HepG2 (cell line): ENCODE measurements at regions not wholly inside any gene's neighbourhood (a gene's known extent, or its start where the extent isn't known, plus 50 kb on each side); places are given as distances from the start of the nearest gene placed in this dataset.

Experiments used
- ATAC-seq: fragments of 200-7000 bp; cut with Tn5 transposase; 3 replicates; pipeline ENCODE4 v1.9.1; 2020; ENCODE audit warnings: mild to moderate bottlenecking, moderate library complexity
- BruUV-seq: library from RNA; stranded (reverse); fragments of 400-500 nt; replicated peaks from 2 replicates; lab custom pipeline; 2021; lab: Mats Ljungman, UMichigan
- CTCF ChIA-PET: fragments of 300-600 bp; formaldehyde crosslinking; extraction: SDS; loops from one replicate; lab custom pipeline; 2021; ENCODE audit warnings: low total read pairs, inconsistent platforms, low intra/inter-chr PET ratio; lab: Yijun Ruan, JAX
- POLR2A ChIA-PET: fragments of 350-600 bp; sonication (Branson Sonifier 250); formaldehyde crosslinking; loops from one replicate; lab custom pipeline; 2020; ENCODE audit warnings: antibody characterized with exemption, inconsistent platforms; lab: Yijun Ruan, JAX
- DNase-seq: peaks from one replicate; pipeline ENCODE4 v3.0.0-alpha.2; 2015; ENCODE audit warnings: low spot score
- FAIRE-seq: peaks from 3 replicates; lab custom pipeline; 2011; peaks lifted over from hg19 to GRCh38; lab: Jason Lieb, UNC
- H2AFZ ChIP-seq: one replicate; pipeline ENCODE4 v1.6.1; 2011; ENCODE audit warnings: low read length, inconsistent platforms
- H3K27ac ChIP-seq: fragments of 300-600 bp; 3 replicates; pipeline ENCODE4 v1.8.0; 2011; ENCODE audit warnings: mixed run types, mild to moderate bottlenecking, mixed read lengths, low read length, inconsistent platforms; ENCODE audit not compliant: insufficient read depth; ENCODE audit errors: extremely low read length
- H3K27me3 ChIP-seq, 2 experiments: fragments of 200-600 bp in 1 of 2; 2 replicates in 1 of 2; 3 replicates in 1 of 2; pipeline versions ENCODE4 v1.6.0 to v1.8.0; 2011; ENCODE audit warnings: low read length in 2 of 2, mild to moderate bottlenecking in 2 of 2, moderate library complexity in 2 of 2, inconsistent platforms in 1 of 2; ENCODE audit not compliant: insufficient read depth in 2 of 2, control insufficient read depth in 1 of 2
- H3K36me3 ChIP-seq, 2 experiments: fragments of 200-600 bp in 1 of 2; replicated peaks in 1 of 2; 2 replicates in 1 of 2; 3 replicates in 1 of 2; pipeline versions ENCODE4 v1.5.1 to v1.8.0; 2011; ENCODE audit warnings: low read length in 2 of 2, inconsistent platforms in 1 of 2; ENCODE audit not compliant: insufficient read depth in 2 of 2, control insufficient read depth in 1 of 2
- H3K4me1 ChIP-seq: 2 replicates; pipeline ENCODE4 v1.5.1; 2012; ENCODE audit warnings: low read length, inconsistent platforms; ENCODE audit not compliant: insufficient read depth
- H3K4me2 ChIP-seq: 2 replicates; pipeline ENCODE4 v1.6.0; 2011; ENCODE audit warnings: low read depth, low read length, inconsistent platforms
- H3K4me3 ChIP-seq, 3 experiments: fragments of 200-600 bp in 1 of 3; sonication (generic), shearing (Covaris generic) in 1 of 3; replicated peaks in 1 of 3; 2 replicates each; pipeline ENCODE4 v1.5.1; 2011 to 2016; ENCODE audit warnings: low read length in 3 of 3, inconsistent platforms in 2 of 3, low read depth in 2 of 3, mild to moderate bottlenecking in 2 of 3, control low read depth in 1 of 3, mixed read lengths in 1 of 3; ENCODE audit not compliant: insufficient read depth in 1 of 3
- H3K79me2 ChIP-seq: one replicate; pipeline ENCODE4 v1.6.1; 2011; ENCODE audit warnings: low read length, inconsistent platforms; ENCODE audit not compliant: insufficient read depth
- H3K9ac ChIP-seq: 2 replicates; pipeline ENCODE4 v1.6.0; 2011; ENCODE audit warnings: mild to moderate bottlenecking, low read depth, low read length, inconsistent platforms; ENCODE audit not compliant: insufficient read depth
- H3K9me3 ChIP-seq: 2 replicates; pipeline ENCODE4 v1.5.1; 2012; ENCODE audit warnings: mild to moderate bottlenecking, low read length
- H4K20me1 ChIP-seq: 2 replicates; pipeline ENCODE4 v1.6.0; 2011; ENCODE audit warnings: inconsistent platforms, mild to moderate bottlenecking, low read length, moderate library complexity; ENCODE audit not compliant: insufficient read depth
- FOXM1 ChIP-seq: sonication (generic); formaldehyde crosslinking; IDR thresholded peaks from 2 replicates; pipeline ENCODE4 v1.5.0; 2020; ENCODE audit warnings: missing genetic modification reagents
- IKZF4 ChIP-seq: sonication (generic); formaldehyde crosslinking; IDR thresholded peaks from 2 replicates; pipeline ENCODE4 v1.5.1; 2020; ENCODE audit warnings: borderline replicate concordance, mild to moderate bottlenecking, low read depth, missing genetic modification reagents; ENCODE audit errors: not compliant biosample characterization
- ONECUT2 ChIP-seq: sonication (generic); formaldehyde crosslinking; IDR thresholded peaks from 2 replicates; pipeline ENCODE4 v1.4.0; 2020; ENCODE audit warnings: missing genetic modification reagents
- RFXAP ChIP-seq: sonication (generic); formaldehyde crosslinking; IDR thresholded peaks from 2 replicates; pipeline ENCODE4 v1.4.0; 2020; ENCODE audit warnings: missing genetic modification reagents, borderline replicate concordance
- SMARCE1 ChIP-seq: fragments of 450-650 bp; IDR thresholded peaks from 2 replicates; pipeline ENCODE4 v1.6.1; 2017; ENCODE audit warnings: borderline replicate concordance
- TBL1XR1 ChIP-seq: fragments of 150-350 bp; IDR thresholded peaks from 2 replicates; pipeline ENCODE4 v1.6.1; 2014; ENCODE audit warnings: borderline replicate concordance, low read length; ENCODE audit not compliant: partially characterized antibody
- ZBTB3 ChIP-seq: sonication (generic); formaldehyde crosslinking; IDR thresholded peaks from 2 replicates; pipeline ENCODE4 v1.4.0; 2020; ENCODE audit warnings: low read depth, mild to moderate bottlenecking, moderate library complexity, missing genetic modification reagents, borderline replicate concordance
- ZNF235 ChIP-seq: sonication (generic); formaldehyde crosslinking; IDR thresholded peaks from 2 replicates; pipeline ENCODE4 v1.8.1; 2023; ENCODE audit warnings: mild to moderate bottlenecking, missing genetic modification reagents, borderline replicate concordance
- ZNF446 ChIP-seq: sonication (generic); formaldehyde crosslinking; IDR thresholded peaks from 2 replicates; pipeline ENCODE4 v1.5.0; 2020; ENCODE audit warnings: mild to moderate bottlenecking, missing genetic modification reagents
- ZNF687 ChIP-seq: sonication (generic); formaldehyde crosslinking; IDR thresholded peaks from 2 replicates; pipeline ENCODE4 v1.5.1; 2020; ENCODE audit warnings: mild to moderate bottlenecking, missing genetic modification reagents, moderate library complexity
- ZNF746 ChIP-seq: sonication (generic); formaldehyde crosslinking; IDR thresholded peaks from 2 replicates; pipeline ENCODE4 v1.8.0; 2022; ENCODE audit warnings: mild to moderate bottlenecking, missing genetic modification reagents
- ZNF879 ChIP-seq: sonication (generic); formaldehyde crosslinking; IDR thresholded peaks from 2 replicates; pipeline ENCODE4 v1.8.1; 2023; ENCODE audit warnings: missing genetic modification reagents
- ZSCAN29 ChIP-seq: sonication (generic); formaldehyde crosslinking; conservative IDR thresholded peaks from 2 replicates; pipeline ENCODE4 v1.4.0; 2020; ENCODE audit warnings: mild to moderate bottlenecking, missing genetic modification reagents
- WGBS: methylation state at CpG from one replicate; pipeline ENCODE4 v1.1.6; 2017; ENCODE audit warnings: low lambda C conversion rate; 5-methylcytosine and 5-hydroxymethylcytosine counted together
- in situ Hi-C: cut with HindIII; loops from 2 replicates; pipeline ENCODE4 v1.10.0; 2017; ENCODE audit warnings: low pct_unique_long_range_greater_than_20kb; ENCODE audit not compliant: extremely low pct_ligation_motif_present
- intact Hi-C: fragments of 100-400 bp; cut with micrococcal nuclease; formaldehyde crosslinking; loops from one replicate; pipeline ENCODE4 v1.10.0; 2022; ENCODE audit not compliant: unreplicated experiment

GRCh38 chr18:55163550-55163949 is 204.3 kb upstream of the CCDC68 start:
- in situ Hi-C loops: no loop called here

GRCh38 chr18:55161916-55162315 is 202.7 kb upstream of the CCDC68 start:
- H3K27ac ChIP-seq: no peak overlapping the region
- no peaks in the 10 kb centered on the region; a peak in 1 of 5 replicates for H3K27me3 ChIP-seq
- TF ChIP-seq ZNF879 (no peak), ZNF746 (no peak), SMARCE1 (no peak), FOXM1 (no peak), IKZF4 (no peak), RFXAP (CRISPR knock-in tag) (no peak), ZNF235 (CRISPR knock-in tag) (no peak), TBL1XR1 (no peak), ZNF687 (CRISPR knock-in tag) (no peak), ONECUT2 (CRISPR knock-in tag) (no peak)
- TF ChIP-seq, all 625 proteins: peak for 0
- no peaks in the 10 kb centered on the region for H3K79me2 ChIP-seq
- WGBS: 5% methylated on average over 4 of the region's 4 CpGs
- H3K9me3 ChIP-seq: no peaks in the 10 kb centered on the region
- ATAC-seq: no peak
- in situ Hi-C loops (no loop called here), intact Hi-C loops (no loop called here)
- H4K20me1 ChIP-seq: no peaks in the 10 kb centered on the region
- no peak overlapping the region for H3K9ac ChIP-seq
- no TSS peak for BruUV-seq
- H3K4me3 ChIP-seq: no peak overlapping the region
- DNase-seq: no peak
- H3K4me2 ChIP-seq: no peak overlapping the region
- ChIA-PET CTCF (no interaction called here), POLR2A (no interaction called here)
- H2AFZ ChIP-seq: no peak overlapping the region
- FAIRE-seq: no peak
- no peaks in the 10 kb centered on the region for H3K36me3 ChIP-seq
- H3K4me1 ChIP-seq: no peaks in the 10 kb centered on the region

More at GRCh38 chr18:55163550-55163949, 204.3 kb upstream of the CCDC68 start:
- no peak for ATAC-seq
- Histone ChIP-seq H3K9ac (no peak overlapping the region), H3K4me3 (no peak overlapping the region), H3K36me3 (no peaks in the 10 kb centered on the region), H4K20me1 (no peaks in the 10 kb centered on the region), H3K79me2 (no peaks in the 10 kb centered on the region), H3K4me1 (no peaks in the 10 kb centered on the region), H2AFZ (no peak overlapping the region), H3K27ac (no peak overlapping the region), H3K27me3 (no peaks in the 10 kb centered on the region; a peak in 1 of 5 replicates), H3K4me2 (no peak overlapping the region), H3K9me3 (no peaks in the 10 kb centered on the region)
- FAIRE-seq: no peak
- WGBS: 51% methylated on average over 7 of the region's 7 CpGs
- intact Hi-C loops: no loop called here
- ChIA-PET POLR2A (no interaction called here), CTCF (no interaction called here)
- DNase-seq: no peak
- TF ChIP-seq ZBTB3 (CRISPR knock-in tag) (no peak), ZSCAN29 (CRISPR knock-in tag) (no peak), ZNF446 (CRISPR knock-in tag) (no peak)
- no TSS peak for BruUV-seq
